ENCODE measurements at regions not wholly inside any gene's neighbourhood (a gene's known extent, or its start where the extent isn't known, plus 50 kb on each side); places are given as distances from the start of the nearest gene placed in this dataset.

- H3K27ac ChIP-seq, result peak overlapping the region; percentile 83
Measured at GRCh38 chr15:63441266-63441665, 59.6 kb upstream of the CA12 start.

DNA sequence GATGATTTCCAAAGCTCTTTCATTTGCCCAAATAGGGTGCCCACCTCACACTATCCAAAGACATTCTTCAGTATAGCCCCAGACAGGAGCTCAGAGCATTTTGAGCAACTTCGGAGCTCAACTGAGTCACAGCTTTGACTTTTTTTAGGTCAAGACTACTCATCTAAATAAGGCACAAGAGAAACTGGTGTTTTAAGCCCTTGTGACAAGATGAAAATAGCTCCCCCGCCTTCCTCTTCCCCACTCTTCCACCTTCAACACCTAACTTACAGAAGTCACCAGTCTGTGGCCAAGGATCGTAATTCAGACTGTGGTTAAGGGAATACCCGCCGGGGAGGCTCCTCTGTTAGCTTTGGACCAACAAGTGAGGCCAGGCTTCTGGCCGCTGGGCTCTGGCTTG, 60.4 kb upstream of the CA12 start:
- TF ChIP-seq, protein P1, sequence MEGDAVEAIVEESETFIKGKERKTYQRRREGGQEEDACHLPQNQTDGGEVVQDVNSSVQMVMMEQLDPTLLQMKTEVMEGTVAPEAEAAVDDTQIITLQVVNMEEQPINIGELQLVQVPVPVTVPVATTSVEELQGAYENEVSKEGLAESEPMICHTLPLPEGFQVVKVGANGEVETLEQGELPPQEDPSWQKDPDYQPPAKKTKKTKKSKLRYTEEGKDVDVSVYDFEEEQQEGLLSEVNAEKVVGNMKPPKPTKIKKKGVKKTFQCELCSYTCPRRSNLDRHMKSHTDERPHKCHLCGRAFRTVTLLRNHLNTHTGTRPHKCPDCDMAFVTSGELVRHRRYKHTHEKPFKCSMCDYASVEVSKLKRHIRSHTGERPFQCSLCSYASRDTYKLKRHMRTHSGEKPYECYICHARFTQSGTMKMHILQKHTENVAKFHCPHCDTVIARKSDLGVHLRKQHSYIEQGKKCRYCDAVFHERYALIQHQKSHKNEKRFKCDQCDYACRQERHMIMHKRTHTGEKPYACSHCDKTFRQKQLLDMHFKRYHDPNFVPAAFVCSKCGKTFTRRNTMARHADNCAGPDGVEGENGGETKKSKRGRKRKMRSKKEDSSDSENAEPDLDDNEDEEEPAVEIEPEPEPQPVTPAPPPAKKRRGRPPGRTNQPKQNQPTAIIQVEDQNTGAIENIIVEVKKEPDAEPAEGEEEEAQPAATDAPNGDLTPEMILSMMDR (conservative IDR thresholded peaks at IDR 0.05), result no peak
- H3K27ac ChIP-seq, result peak overlapping the region; percentile 83; the same call in 1 of the 2 replicates

More at GRCh38 chr15:63441266-63441665, 59.6 kb upstream of the CA12 start:
- TF ChIP-seq, protein P1 (conservative IDR thresholded peaks at IDR 0.05), result no peak

DNA sequence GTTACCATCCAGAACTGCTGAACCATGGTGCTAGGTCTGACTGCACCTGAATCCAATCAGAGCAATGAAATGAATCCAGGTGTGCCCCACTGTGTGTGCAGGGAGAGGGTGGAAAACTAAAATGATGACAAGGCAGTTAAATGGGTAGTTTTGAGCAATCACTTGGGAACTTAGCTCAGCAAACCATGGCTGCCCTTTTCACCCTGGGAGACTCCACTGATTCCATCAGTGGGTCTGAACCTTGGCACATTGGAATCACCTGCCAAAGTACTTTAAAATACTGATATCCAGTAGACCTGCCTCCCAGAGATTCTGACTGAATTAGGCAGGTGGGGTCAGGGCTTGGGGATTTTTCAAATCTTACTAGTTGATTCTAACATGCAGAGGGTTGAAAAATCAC, 59.8 kb upstream of the USP3 start:
- TF ChIP-seq, protein P1 (conservative IDR thresholded peaks at IDR 0.05), result no peak
- no peak overlapping the region for H3K27ac ChIP-seq

DNA sequence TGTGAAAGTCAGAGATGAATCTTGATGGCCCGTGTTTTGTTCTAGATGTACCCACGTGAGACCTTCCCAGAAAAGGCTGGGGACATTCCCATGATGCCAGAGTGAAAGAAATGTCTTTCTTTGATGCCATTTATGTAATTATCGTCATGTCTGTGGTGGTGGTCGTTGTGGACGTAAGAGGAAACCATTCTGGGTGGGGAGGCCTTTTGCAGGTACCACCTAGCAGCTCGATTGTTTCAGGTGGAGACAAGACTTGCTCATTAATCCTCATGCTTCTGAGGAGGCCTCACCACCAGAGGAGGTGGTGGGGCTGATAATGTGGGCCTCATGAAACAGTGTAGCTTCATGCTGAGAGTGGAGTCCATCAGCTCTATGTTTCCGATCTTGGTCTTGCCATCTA, 58.1 kb upstream of the USP3 start:
- TF ChIP-seq, protein P1 (conservative IDR thresholded peaks at IDR 0.05), result no peak
- no peak overlapping the region for H3K27ac ChIP-seq

- TF ChIP-seq, protein P1 (conservative IDR thresholded peaks at IDR 0.05), result no peak
Measured at GRCh38 chr15:63447017-63447676, 57.2 kb upstream of the USP3 start.

DNA sequence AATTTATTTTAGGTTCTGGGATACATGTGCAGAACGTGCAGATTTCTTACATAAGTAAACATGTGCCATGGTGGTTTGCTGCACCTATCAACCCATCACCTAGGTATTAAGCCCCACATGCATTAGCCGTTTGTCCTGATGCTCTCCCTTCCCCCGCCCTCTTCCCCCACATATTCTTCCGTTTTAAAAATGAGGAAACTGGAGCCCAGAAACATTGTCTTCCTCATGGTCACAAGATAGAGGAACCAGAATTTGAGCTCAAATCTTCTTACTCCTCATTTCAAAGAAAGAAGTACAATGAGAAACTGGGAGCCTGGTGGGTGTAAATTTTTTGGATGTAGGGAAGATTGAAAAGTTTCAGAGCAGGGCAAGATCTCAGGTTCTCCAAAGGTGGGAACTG, 56.1 kb upstream of the USP3 start:
- TF ChIP-seq, protein P1 (conservative IDR thresholded peaks at IDR 0.05), result no peak
- no peak overlapping the region for H3K27ac ChIP-seq

More at GRCh38 chr15:63447017-63447676, 57.2 kb upstream of the USP3 start:
- no peak overlapping the region for H3K27ac ChIP-seq

DNA sequence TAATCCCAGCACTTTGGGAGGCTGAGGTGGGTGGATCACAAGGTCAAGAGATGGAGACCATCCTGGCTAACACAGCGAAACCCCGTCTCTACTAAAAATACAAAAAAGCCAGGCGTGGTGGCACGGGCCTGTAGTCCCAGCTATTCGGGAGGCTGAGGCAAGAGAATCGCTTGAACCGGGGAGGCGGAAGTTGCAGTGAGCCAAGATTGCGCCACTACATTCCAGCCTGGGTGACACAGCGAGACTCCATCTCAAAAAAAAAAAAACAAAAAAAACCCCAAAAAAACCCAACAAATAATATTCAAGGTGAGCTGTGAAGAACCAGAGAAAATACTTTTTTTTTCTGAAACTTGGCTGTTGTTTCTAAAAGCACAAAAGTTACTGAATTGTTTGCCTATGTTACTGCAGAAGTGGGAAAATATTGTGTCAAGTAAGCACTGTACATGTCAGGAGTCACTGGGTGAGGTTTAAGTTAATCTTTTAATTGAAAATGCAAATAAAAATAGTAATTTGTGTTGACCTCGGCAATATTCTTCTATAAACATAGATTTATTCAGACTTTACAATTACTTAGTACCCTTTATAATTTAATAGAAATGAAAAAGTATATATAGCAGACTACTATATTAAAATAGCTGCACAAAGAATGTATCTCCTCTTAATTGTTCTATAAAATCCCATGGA, 55.4 kb upstream of the USP3 start:
- H3K27ac ChIP-seq, result peak overlapping the region; percentile 27; the same call in 1 of the 2 replicates

DNA sequence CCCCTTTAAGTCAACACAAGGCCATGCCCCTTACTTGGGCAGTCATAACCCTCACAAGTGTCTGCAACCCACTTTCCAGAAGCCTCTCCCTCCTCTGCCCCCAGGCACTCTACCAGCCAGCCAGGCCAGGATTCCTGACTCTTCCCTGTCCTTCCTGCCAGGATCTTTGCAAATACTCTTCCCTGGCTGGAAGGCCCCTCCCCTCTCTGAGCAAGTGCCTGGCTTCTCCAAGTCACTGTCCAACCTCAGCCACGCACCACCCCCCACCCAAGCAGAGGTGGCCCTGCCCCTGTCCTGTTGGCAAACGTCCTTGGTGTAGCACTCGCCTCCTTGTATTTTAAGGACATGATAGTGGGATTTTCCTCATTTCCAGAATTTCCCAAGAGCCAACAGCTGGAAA, 54.7 kb upstream of the USP3 start:
- peak overlapping the region; percentile 27; the same call in 1 of the 2 replicates for H3K27ac ChIP-seq

More for the DNA sequence above, 54.7 kb upstream of the USP3 start:
- TF ChIP-seq, protein P1 (conservative IDR thresholded peaks at IDR 0.05), result no peak

Data from VCaP (cell line).